Neural cell (in vitro differentiated cells): ENCODE measurements at regions not wholly inside any gene's neighbourhood (a gene's known extent, or its start where the extent isn't known, plus 50 kb on each side); places are given as distances from the start of the nearest gene placed in this dataset.

Experiments used
- H2AFZ ChIP-seq: fragments of 200-600, 300-800 bp; sonication (generic), shearing (Covaris generic); 2 replicates; pipeline ENCODE4 v1.6.0; 2014; ENCODE audit warnings: low read depth, mild to moderate bottlenecking, antibody characterized with exemption, low read length, moderate library complexity
- H3F3A ChIP-seq: fragments of 200-600 bp; shearing (Covaris generic); 2 replicates; pipeline ENCODE4 v1.6.1; 2016; ENCODE audit warnings: mild to moderate bottlenecking, moderate library complexity, mixed read lengths, antibody characterized with exemption, low read length; ENCODE audit not compliant: insufficient read depth, poor library complexity, severe bottlenecking
- H3K27ac ChIP-seq: fragments of 200-600, 300-800 bp; sonication (generic), shearing (Covaris generic); 2 replicates; pipeline ENCODE4 v1.5.1; 2014; ENCODE audit warnings: mild to moderate bottlenecking, low read length, moderate library complexity
- H3K27me3 ChIP-seq: fragments of 300-800, 200-600 bp; sonication (generic), shearing (Covaris generic); 2 replicates; pipeline ENCODE4 v1.6.0; 2014; ENCODE audit warnings: mild to moderate bottlenecking, low read depth, low read length, moderate library complexity; ENCODE audit not compliant: insufficient read depth
- H3K36me3 ChIP-seq: fragments of 300-800, 200-600 bp; sonication (generic), shearing (Covaris generic); 2 replicates; pipeline ENCODE4 v1.5.1; 2014; ENCODE audit warnings: mild to moderate bottlenecking, antibody characterized with exemption, low read length, moderate library complexity; ENCODE audit not compliant: insufficient read depth
- H3K4me2 ChIP-seq: fragments of 300-800, 200-600 bp; sonication (generic), shearing (Covaris generic); 2 replicates; pipeline ENCODE4 v1.6.0; 2014; ENCODE audit warnings: mild to moderate bottlenecking, low read length
- H3K4me3 ChIP-seq: fragments of 300-800, 200-600 bp; sonication (generic), shearing (Covaris generic); 2 replicates; pipeline ENCODE4 v1.5.1; 2014; ENCODE audit warnings: mild to moderate bottlenecking, low read length, moderate library complexity
- H3K79me2 ChIP-seq: fragments of 200-600 bp; shearing (Covaris generic); replicated peaks from 2 replicates; pipeline ENCODE4 v1.6.0; 2014; ENCODE audit warnings: mild to moderate bottlenecking, low read length, moderate library complexity; ENCODE audit not compliant: insufficient read depth
- H3K9ac ChIP-seq: fragments of 300-800, 200-600 bp; sonication (generic), shearing (Covaris generic); 2 replicates; pipeline ENCODE4 v1.6.1; 2016; ENCODE audit warnings: mild to moderate bottlenecking, low read length, mixed read lengths
- H3K9me2 ChIP-seq: fragments of 200-600 bp; shearing (Covaris generic); 2 replicates; pipeline ENCODE4 v1.6.1; 2016; ENCODE audit warnings: mild to moderate bottlenecking, low read length, mixed read lengths; ENCODE audit not compliant: insufficient read depth
- H3K9me3 ChIP-seq: fragments of 200-600, 300-800 bp; sonication (generic), shearing (Covaris generic); 2 replicates; pipeline ENCODE4 v1.6.1; 2016; ENCODE audit warnings: mild to moderate bottlenecking, mixed run types, low read length, moderate library complexity, mixed read lengths
- H4K20me1 ChIP-seq: fragments of 200-600 bp; shearing (Covaris generic); 2 replicates; pipeline ENCODE4 v1.6.1; 2016; ENCODE audit warnings: mild to moderate bottlenecking, mixed run types; ENCODE audit not compliant: insufficient read depth
- EP300 ChIP-seq: fragments of 450-650 bp; conservative IDR thresholded peaks from 2 replicates; pipeline ENCODE4 v1.6.1; 2014; ENCODE audit warnings: antibody characterized with exemption, mild to moderate bottlenecking, moderate library complexity; ENCODE audit not compliant: poor library complexity, severe bottlenecking
- EZH2 ChIP-seq: fragments of 200-600, 300-800 bp; shearing (Covaris generic), sonication (generic); IDR thresholded peaks from 2 replicates; pipeline ENCODE4 v1.6.1; 2014; ENCODE audit warnings: antibody characterized with exemption, low read length, borderline replicate concordance, mild to moderate bottlenecking; ENCODE audit not compliant: insufficient read depth, poor library complexity, severe bottlenecking
- MXI1 ChIP-seq: fragments of 450-650 bp; conservative IDR thresholded peaks from 2 replicates; pipeline ENCODE4 v1.6.1; 2014; ENCODE audit warnings: antibody characterized with exemption, mild to moderate bottlenecking; ENCODE audit not compliant: poor library complexity, severe bottlenecking
- POLR2AphosphoS5 ChIP-seq: IDR thresholded peaks from 2 replicates; pipeline ENCODE4 v1.6.1; 2012
- RAD21 ChIP-seq: fragments of 450-650 bp; conservative IDR thresholded peaks from 2 replicates; pipeline ENCODE4 v1.6.1; 2014; ENCODE audit warnings: antibody characterized with exemption, mild to moderate bottlenecking, moderate library complexity
- REST ChIP-seq: IDR thresholded peaks from 2 replicates; pipeline ENCODE4 v1.6.1; 2012; ENCODE audit warnings: borderline replicate concordance
- SMC3 ChIP-seq: fragments of 450-650 bp; conservative IDR thresholded peaks from 2 replicates; pipeline ENCODE4 v1.6.1; 2014; ENCODE audit warnings: antibody characterized with exemption, mild to moderate bottlenecking, moderate library complexity; ENCODE audit not compliant: poor library complexity
- TAF1 ChIP-seq: IDR thresholded peaks from 2 replicates; pipeline ENCODE4 v1.6.1; 2012; ENCODE audit warnings: low read depth
- TF ChIP-seq, protein P1 (sequence below): fragments of 450-650 bp; IDR thresholded peaks from 2 replicates; pipeline ENCODE4 v1.5.1; 2014; ENCODE audit warnings: antibody characterized with exemption, mild to moderate bottlenecking, moderate library complexity; ENCODE audit not compliant: poor library complexity, severe bottlenecking

DNA sequence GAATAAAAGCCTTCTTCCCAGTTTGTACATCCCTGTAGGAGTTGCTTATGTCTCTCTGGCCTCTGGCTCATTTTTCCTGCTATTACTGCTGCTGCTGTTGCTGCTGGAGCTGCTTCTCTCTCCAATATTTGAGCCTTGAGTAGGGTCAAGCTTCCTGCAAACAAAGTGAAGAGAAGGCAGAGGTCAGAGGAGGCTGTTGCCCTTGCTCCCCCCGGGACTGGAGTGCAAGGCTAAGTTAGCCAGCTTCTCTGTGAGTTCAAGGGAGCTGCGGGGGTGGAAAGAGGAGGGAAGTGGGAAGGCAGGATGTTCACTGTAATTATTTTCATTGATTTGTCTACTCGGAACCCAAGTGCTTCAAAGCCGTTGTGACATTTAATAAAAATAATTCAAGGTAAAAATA is 77.0 kb upstream of the TMEM132E start:
- Histone ChIP-seq H2AFZ (no peak overlapping the region), H3K4me2 (no peak overlapping the region), H3K36me3 (no peaks in the 10 kb centered on the region), H4K20me1 (no peaks in the 10 kb centered on the region), H3K9ac (no peak overlapping the region), H3K27ac (no peak overlapping the region), H3F3A (no peaks in the 10 kb centered on the region), H3K9me3 (no peaks in the 10 kb centered on the region), H3K79me2 (no peaks in the 10 kb centered on the region), H3K4me3 (no peak overlapping the region), H3K9me2 (no peaks in the 10 kb centered on the region), H3K27me3 (peaks cover 18% of the 10 kb centered on the region)
- no peak for TF ChIP-seq REST
- TF ChIP-seq MXI1 = no peak
- no peak for TF ChIP-seq TAF1

DNA sequence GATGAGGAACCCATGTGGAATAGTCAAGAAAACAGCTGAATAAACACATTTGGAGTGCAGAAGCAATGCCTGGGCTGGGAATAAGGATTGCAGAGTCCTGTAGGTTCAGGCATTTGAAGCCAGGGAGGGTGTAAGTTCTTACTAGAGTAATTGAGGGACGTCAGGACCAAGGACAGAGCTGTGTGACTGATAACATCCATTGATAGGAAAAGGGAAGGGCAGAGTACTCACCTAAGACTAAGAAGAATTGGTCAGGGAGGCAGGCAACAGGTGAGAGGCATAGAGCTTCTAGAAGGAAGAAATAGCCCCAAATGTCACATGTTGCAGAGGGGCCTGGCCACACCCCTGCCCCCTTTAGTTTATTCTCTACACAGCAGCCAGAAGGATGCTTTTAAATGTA is 79.8 kb upstream of the TMEM132E start:
- Histone ChIP-seq H3K4me3 (no peak overlapping the region), H3K4me2 (no peak overlapping the region), H3K27me3 (peaks cover 18% of the 10 kb centered on the region), H3K9ac (no peak overlapping the region), H3F3A (no peaks in the 10 kb centered on the region), H3K36me3 (no peaks in the 10 kb centered on the region), H4K20me1 (no peaks in the 10 kb centered on the region), H3K9me2 (no peaks in the 10 kb centered on the region), H3K9me3 (no peaks in the 10 kb centered on the region), H3K79me2 (no peaks in the 10 kb centered on the region), H3K27ac (no peak overlapping the region), H2AFZ (no peak overlapping the region)
- TF ChIP-seq SMC3 = no peak
- TF ChIP-seq TAF1 = no peak
- TF ChIP-seq, protein P1, sequence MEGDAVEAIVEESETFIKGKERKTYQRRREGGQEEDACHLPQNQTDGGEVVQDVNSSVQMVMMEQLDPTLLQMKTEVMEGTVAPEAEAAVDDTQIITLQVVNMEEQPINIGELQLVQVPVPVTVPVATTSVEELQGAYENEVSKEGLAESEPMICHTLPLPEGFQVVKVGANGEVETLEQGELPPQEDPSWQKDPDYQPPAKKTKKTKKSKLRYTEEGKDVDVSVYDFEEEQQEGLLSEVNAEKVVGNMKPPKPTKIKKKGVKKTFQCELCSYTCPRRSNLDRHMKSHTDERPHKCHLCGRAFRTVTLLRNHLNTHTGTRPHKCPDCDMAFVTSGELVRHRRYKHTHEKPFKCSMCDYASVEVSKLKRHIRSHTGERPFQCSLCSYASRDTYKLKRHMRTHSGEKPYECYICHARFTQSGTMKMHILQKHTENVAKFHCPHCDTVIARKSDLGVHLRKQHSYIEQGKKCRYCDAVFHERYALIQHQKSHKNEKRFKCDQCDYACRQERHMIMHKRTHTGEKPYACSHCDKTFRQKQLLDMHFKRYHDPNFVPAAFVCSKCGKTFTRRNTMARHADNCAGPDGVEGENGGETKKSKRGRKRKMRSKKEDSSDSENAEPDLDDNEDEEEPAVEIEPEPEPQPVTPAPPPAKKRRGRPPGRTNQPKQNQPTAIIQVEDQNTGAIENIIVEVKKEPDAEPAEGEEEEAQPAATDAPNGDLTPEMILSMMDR = no peak
- TF ChIP-seq RAD21 = no peak
- TF ChIP-seq MXI1 = no peak
- TF ChIP-seq POLR2AphosphoS5 = no peak
- TF ChIP-seq EP300 = no peak
- no peak for TF ChIP-seq EZH2
- no peak for TF ChIP-seq REST
